GM23338 (cell line): ENCODE measurements at regions not wholly inside any gene's neighbourhood (a gene's known extent, or its start where the extent isn't known, plus 50 kb on each side); places are given as distances from the start of the nearest gene placed in this dataset.

Experiments
- ATAC-seq: fragments of 200-7000 bp; cut with Tn5 transposase; 3 replicates; pipeline ENCODE4 v1.9.1; 2020
- DNase-seq: peaks from one replicate; pipeline ENCODE4 v3.0.0-alpha.2; 2015; ENCODE audit warnings: low spot score
- H2AFZ ChIP-seq: fragments of 200-600 bp; sonication (generic); 2 replicates; pipeline ENCODE4 v1.8.0; 2016; ENCODE audit warnings: antibody characterized with exemption, mild to moderate bottlenecking, moderate library complexity
- H3F3A ChIP-seq: fragments of 200-600 bp; sonication (generic); replicated peaks from 2 replicates; pipeline ENCODE4 v1.8.0; 2017; ENCODE audit warnings: antibody characterized with exemption, mixed run types, low read depth
- H3K27ac ChIP-seq: fragments of 200-600 bp; sonication (generic); 2 replicates; pipeline ENCODE4 v1.6.1; 2016; ENCODE audit warnings: low read depth
- H3K27me3 ChIP-seq: fragments of 200-600 bp; sonication (generic); 2 replicates; pipeline ENCODE4 v1.8.0; 2016; ENCODE audit warnings: mild to moderate bottlenecking, mixed run types, moderate library complexity; ENCODE audit not compliant: insufficient read depth
- H3K36me3 ChIP-seq: fragments of 200-600 bp; sonication (generic); 2 replicates; pipeline ENCODE4 v1.8.0; 2016; ENCODE audit warnings: mild to moderate bottlenecking; ENCODE audit not compliant: insufficient read depth
- H3K4me1 ChIP-seq: fragments of 200-600 bp; sonication (generic); 2 replicates; pipeline ENCODE4 v1.8.0; 2016; ENCODE audit warnings: mild to moderate bottlenecking, moderate library complexity; ENCODE audit not compliant: insufficient read depth
- H3K4me2 ChIP-seq: fragments of 200-600 bp; sonication (generic); 2 replicates; pipeline ENCODE4 v1.7.1; 2017; ENCODE audit warnings: mixed run types
- H3K4me3 ChIP-seq: fragments of 200-600 bp; sonication (generic); 2 replicates; pipeline ENCODE4 v1.6.1; 2016; ENCODE audit warnings: mixed run types
- H3K79me2 ChIP-seq: fragments of 200-600 bp; sonication (generic); replicated peaks from 2 replicates; pipeline ENCODE4 v1.8.0; 2017; ENCODE audit warnings: mild to moderate bottlenecking; ENCODE audit not compliant: insufficient read depth
- H3K9me2 ChIP-seq: fragments of 200-600 bp; sonication (generic); 2 replicates; pipeline ENCODE4 v1.8.0; 2017; ENCODE audit not compliant: insufficient read depth
- H4K20me1 ChIP-seq: fragments of 200-600 bp; sonication (generic); replicated peaks from 2 replicates; pipeline ENCODE4 v1.8.0; 2017; ENCODE audit warnings: mild to moderate bottlenecking; ENCODE audit not compliant: insufficient read depth
- H3K27ac Mint-ChIP-seq: 2 replicates; pipeline ENCODE4 v1.8.0; 2020; ENCODE audit warnings: inconsistent platforms, mild to moderate bottlenecking, moderate library complexity, mixed read lengths
- H3K27me3 Mint-ChIP-seq: 3 replicates; pipeline ENCODE4 v1.8.0; 2022; ENCODE audit warnings: low read depth, mild to moderate bottlenecking, moderate library complexity, mixed read lengths, inconsistent platforms; ENCODE audit not compliant: insufficient read depth, poor library complexity
- H3K36me3 Mint-ChIP-seq: 3 replicates; pipeline ENCODE4 v1.8.0; 2021; ENCODE audit warnings: low read depth, mild to moderate bottlenecking, inconsistent platforms, moderate library complexity, mixed read lengths
- H3K4me1 Mint-ChIP-seq: 3 replicates; pipeline ENCODE4 v1.8.0; 2020; ENCODE audit warnings: mild to moderate bottlenecking, inconsistent platforms, mixed read lengths
- H3K4me3 Mint-ChIP-seq: 3 replicates; pipeline ENCODE4 v1.8.0; 2021; ENCODE audit warnings: moderate library complexity, mild to moderate bottlenecking, inconsistent platforms, mixed read lengths
- H3K9me3 Mint-ChIP-seq: 3 replicates; pipeline ENCODE4 v1.8.0; 2020; ENCODE audit warnings: moderate library complexity, mild to moderate bottlenecking, inconsistent platforms, mixed read lengths
- ETS1 ChIP-seq: IDR thresholded peaks from 2 replicates; pipeline ENCODE4 v1.6.1; 2016; ENCODE audit warnings: antibody characterized with exemption
- EZH2 ChIP-seq: fragments of 200-600 bp; sonication (generic); IDR thresholded peaks from one replicate; pipeline ENCODE4 v1.8.0; 2017; ENCODE audit warnings: antibody characterized with exemption, mild to moderate bottlenecking, low read depth; ENCODE audit not compliant: unreplicated experiment
- EZH2phosphoT487 ChIP-seq: fragments of 200-600 bp; sonication (generic); IDR thresholded peaks from one replicate; pipeline ENCODE4 v1.8.1; 2018; ENCODE audit warnings: antibody characterized with exemption; ENCODE audit not compliant: unreplicated experiment
- REST ChIP-seq: IDR thresholded peaks from one replicate; pipeline ENCODE4 v1.6.1; 2018; ENCODE audit warnings: antibody characterized with exemption; ENCODE audit not compliant: unreplicated experiment
- ZNF114 ChIP-seq: fragments of 250-450 bp; sonication (Bioruptor Pico); IDR thresholded peaks from 2 replicates; pipeline ENCODE4 v1.5.0; 2020; ENCODE audit warnings: mild to moderate bottlenecking, moderate library complexity
- ZNF462 ChIP-seq: fragments of 250-450 bp; sonication (Bioruptor Pico); IDR thresholded peaks from 2 replicates; pipeline ENCODE4 v1.5.0; 2020; ENCODE audit warnings: mild to moderate bottlenecking, moderate library complexity
- TF ChIP-seq, protein P1 (sequence below), 2 experiments: fragments of 200-600 bp in 1 of 2; sonication (generic) in 1 of 2; conservative IDR thresholded peaks; 2 replicates each; pipeline versions ENCODE4 v1.5.1 to v1.6.1; 2016 to 2017; ENCODE audit warnings: antibody characterized with exemption in 2 of 2, low read depth in 2 of 2, mild to moderate bottlenecking in 2 of 2, moderate library complexity in 1 of 2

GRCh38 chr19:28531979-28532378 is 681.0 kb downstream of the UQCRFS1 start (continued):
- no peak for TF ChIP-seq ZNF462
- no peak for TF ChIP-seq EZH2
- TF ChIP-seq ETS1: no peak
- TF ChIP-seq EZH2phosphoT487: no peak

- no peak overlapping the region for H3K4me3 Mint-ChIP-seq
- H3K36me3 Mint-ChIP-seq: peaks cover 6% of the 10 kb centered on the region; the same call in 2 of the 3 replicates
- ATAC-seq (no peak), DNase-seq (no peak)
- peaks cover 13% of the 10 kb centered on the region for H3K4me1 Mint-ChIP-seq
- Histone ChIP-seq H3K27me3 (no peaks in the 10 kb centered on the region), H2AFZ (no peak overlapping the region), H3K27ac (no peak overlapping the region), H3K79me2 (no peaks in the 10 kb centered on the region), H3K4me2 (no peak overlapping the region), H3K4me1 (no peaks in the 10 kb centered on the region), H3K9me2 (no peaks in the 10 kb centered on the region), H3K36me3 (no peaks in the 10 kb centered on the region), H4K20me1 (no peaks in the 10 kb centered on the region), H3F3A (no peaks in the 10 kb centered on the region), H3K4me3 (no peak overlapping the region)
- H3K27ac Mint-ChIP-seq: no peak overlapping the region
- no peaks in the 10 kb centered on the region for H3K27me3 Mint-ChIP-seq
- H3K9me3 Mint-ChIP-seq: peaks cover 6% of the 10 kb centered on the region
- TF ChIP-seq, protein P1, sequence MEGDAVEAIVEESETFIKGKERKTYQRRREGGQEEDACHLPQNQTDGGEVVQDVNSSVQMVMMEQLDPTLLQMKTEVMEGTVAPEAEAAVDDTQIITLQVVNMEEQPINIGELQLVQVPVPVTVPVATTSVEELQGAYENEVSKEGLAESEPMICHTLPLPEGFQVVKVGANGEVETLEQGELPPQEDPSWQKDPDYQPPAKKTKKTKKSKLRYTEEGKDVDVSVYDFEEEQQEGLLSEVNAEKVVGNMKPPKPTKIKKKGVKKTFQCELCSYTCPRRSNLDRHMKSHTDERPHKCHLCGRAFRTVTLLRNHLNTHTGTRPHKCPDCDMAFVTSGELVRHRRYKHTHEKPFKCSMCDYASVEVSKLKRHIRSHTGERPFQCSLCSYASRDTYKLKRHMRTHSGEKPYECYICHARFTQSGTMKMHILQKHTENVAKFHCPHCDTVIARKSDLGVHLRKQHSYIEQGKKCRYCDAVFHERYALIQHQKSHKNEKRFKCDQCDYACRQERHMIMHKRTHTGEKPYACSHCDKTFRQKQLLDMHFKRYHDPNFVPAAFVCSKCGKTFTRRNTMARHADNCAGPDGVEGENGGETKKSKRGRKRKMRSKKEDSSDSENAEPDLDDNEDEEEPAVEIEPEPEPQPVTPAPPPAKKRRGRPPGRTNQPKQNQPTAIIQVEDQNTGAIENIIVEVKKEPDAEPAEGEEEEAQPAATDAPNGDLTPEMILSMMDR (conservative IDR thresholded peaks at IDR 0.05; ENCODE audit: low read depth in 2 of 2): peak in 1 of 2 experiments; percentile 35; a peak in 3 of 4 replicates
- no peak for TF ChIP-seq ZNF114 (CRISPR knock-in tag)
- no peak for TF ChIP-seq REST
Measured at GRCh38 chr19:28530406-28531035, 682.4 kb downstream of the UQCRFS1 start.
